ENCODE measurements at regions not wholly inside any gene's neighbourhood (a gene's known extent, or its start where the extent isn't known, plus 50 kb on each side); places are given as distances from the start of the nearest gene placed in this dataset.

GRCh38 chr21:38954588-38955004 lies 148.9 kb downstream of the ETS2 start:
- TF ChIP-seq, protein P1, sequence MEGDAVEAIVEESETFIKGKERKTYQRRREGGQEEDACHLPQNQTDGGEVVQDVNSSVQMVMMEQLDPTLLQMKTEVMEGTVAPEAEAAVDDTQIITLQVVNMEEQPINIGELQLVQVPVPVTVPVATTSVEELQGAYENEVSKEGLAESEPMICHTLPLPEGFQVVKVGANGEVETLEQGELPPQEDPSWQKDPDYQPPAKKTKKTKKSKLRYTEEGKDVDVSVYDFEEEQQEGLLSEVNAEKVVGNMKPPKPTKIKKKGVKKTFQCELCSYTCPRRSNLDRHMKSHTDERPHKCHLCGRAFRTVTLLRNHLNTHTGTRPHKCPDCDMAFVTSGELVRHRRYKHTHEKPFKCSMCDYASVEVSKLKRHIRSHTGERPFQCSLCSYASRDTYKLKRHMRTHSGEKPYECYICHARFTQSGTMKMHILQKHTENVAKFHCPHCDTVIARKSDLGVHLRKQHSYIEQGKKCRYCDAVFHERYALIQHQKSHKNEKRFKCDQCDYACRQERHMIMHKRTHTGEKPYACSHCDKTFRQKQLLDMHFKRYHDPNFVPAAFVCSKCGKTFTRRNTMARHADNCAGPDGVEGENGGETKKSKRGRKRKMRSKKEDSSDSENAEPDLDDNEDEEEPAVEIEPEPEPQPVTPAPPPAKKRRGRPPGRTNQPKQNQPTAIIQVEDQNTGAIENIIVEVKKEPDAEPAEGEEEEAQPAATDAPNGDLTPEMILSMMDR (IDR thresholded peaks at IDR 0.05): no peak

DNA sequence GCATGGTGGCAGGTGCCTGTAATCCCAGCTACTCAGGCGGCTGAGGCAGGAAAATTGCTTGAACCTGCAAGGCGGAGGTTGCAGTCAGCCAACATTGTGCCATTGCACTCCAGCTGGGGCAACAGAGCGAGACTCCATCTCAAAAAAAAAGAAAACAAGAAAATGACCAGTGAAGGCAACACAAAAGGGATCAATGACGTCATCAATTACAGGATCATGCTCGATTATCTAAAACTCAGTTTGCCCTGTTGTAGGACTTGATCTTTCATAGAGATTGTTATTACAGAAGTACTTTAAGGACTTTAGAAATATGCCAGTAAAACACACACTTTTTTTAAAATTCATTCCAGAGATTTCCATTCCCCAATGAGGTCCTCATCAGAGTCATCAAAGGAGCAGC lies 147.8 kb downstream of the ETS2 start:
- intact Hi-C loops (cut with DNase I; ENCODE audit: low total_unique reads): no loop called here

More at GRCh38 chr21:38954588-38955004, 148.9 kb downstream of the ETS2 start:
- Histone ChIP-seq H3K36me3 (no peaks in the 10 kb centered on the region), H3K4me1 (peaks cover 0 to 14% (median 2%) of the 10 kb centered on the region in 4 donors), H3K9me3 (no peaks in the 10 kb centered on the region), H3K27ac (no peak overlapping the region), H3K4me3 (no peak overlapping the region), H3K27me3 (no peaks in the 10 kb centered on the region)
- DNase-seq: no peak
- intact Hi-C loops (cut with DNase I; ENCODE audit: low total_unique reads): no loop called here

DNA sequence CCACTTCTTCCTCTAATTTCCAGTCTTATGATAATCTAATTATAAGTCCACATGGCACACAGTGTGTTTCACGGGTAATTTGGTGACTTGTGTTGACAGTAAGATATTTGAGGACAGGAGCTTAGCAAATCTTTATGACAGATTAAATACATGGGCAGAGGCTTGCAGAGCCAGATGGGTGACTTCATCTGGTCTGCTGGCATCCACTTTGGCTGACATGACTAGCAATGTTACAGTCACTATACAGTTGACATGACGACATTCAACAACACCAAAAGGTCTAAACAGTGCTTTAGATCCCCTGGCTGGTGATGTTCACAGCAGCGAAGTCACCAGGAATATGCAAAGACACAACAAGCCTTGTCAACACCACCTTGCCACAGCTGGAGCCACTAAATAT lies 147.2 kb downstream of the ETS2 start:
- intact Hi-C loops (cut with DNase I; ENCODE audit: low total_unique reads): no loop called here
- H3K36me3 ChIP-seq: no peaks in the 10 kb centered on the region
- H3K27me3 ChIP-seq: no peaks in the 10 kb centered on the region
- TF ChIP-seq, protein P1 (IDR thresholded peaks at IDR 0.05): no peak
- DNase-seq: no peak
- H3K9me3 ChIP-seq: no peaks in the 10 kb centered on the region
- H3K4me3 ChIP-seq: no peak overlapping the region
- H3K4me1 ChIP-seq: no peaks in the 10 kb centered on the region
- no peak overlapping the region for H3K27ac ChIP-seq

More for the DNA sequence above, 147.8 kb downstream of the ETS2 start:
- no peak for DNase-seq
- TF ChIP-seq, protein P1 (IDR thresholded peaks at IDR 0.05): no peak
- Histone ChIP-seq H3K4me3 (no peak overlapping the region), H3K27me3 (no peaks in the 10 kb centered on the region), H3K4me1 (peaks cover 0 to 3% (median 0%) of the 10 kb centered on the region in 4 donors), H3K27ac (no peak overlapping the region), H3K36me3 (no peaks in the 10 kb centered on the region), H3K9me3 (no peaks in the 10 kb centered on the region)

DNA sequence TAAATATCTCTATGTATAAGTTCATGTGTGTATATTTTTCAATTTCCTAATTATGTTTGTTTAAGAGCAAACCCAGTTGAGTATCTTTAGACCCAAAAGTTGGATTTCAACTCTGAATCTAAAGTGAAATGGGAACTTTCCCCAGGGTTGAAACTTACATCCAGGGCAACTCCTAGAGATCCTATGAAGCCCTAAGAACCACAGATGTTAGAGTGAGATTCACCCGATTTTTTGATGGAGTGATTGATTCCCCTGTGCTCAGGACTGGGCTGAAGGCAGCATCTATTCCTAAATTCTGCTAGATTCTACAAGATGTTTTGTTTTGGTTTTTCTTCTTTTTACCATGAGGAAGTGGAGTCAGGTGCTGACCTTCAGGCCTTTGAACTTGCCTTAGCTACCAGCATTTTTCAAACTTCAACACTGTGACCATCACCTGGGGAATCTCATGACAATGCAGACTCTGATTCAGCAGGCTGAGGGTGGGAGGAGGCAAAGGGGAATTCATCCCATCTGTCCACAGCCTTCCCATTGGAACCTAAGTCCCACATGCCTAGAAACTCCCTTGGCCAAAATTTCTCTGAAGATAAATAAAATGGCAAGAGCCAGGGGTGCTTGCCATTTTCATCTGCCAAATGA lies 145.5 kb downstream of the ETS2 start:
- no peak overlapping the region for H3K27ac ChIP-seq
- TF ChIP-seq, protein P1 (IDR thresholded peaks at IDR 0.05): no peak
- no peaks in the 10 kb centered on the region for H3K4me1 ChIP-seq
- H3K9me3 ChIP-seq: no peaks in the 10 kb centered on the region
- intact Hi-C loops (cut with DNase I; ENCODE audit: low total_unique reads): no loop called here
- no peaks in the 10 kb centered on the region for H3K27me3 ChIP-seq
- no peak for DNase-seq
- no peak overlapping the region for H3K4me3 ChIP-seq
- H3K36me3 ChIP-seq: no peaks in the 10 kb centered on the region

DNA sequence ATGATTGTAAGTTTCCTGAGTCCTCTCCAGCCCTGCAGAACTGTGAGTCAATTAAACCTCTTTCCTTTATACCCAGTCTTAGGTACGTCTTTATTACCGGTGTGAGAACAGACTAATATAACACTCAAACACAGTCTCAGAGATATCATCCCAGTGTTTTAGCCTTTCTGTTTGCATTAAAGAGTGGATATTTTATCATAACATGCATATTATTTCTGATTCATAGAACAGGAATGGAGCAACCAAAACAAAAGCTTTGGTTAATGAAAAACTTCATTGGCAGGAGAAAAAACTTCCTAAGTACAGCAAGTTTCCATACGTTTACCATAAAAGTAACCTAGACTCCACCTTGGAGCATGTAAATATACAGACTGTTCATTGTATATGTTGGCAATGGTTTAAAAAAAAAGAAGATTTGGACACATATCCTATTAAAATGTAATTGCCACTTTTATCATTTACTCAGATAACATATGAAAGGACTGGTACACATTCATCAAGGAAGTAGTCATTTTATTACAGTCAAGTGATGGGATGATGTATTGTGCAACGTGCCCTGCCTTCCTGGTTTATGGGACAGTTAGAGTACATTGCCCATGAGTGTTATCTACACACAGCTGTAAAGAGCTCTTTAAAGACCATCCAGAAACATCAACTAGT lies 144.8 kb downstream of the ETS2 start:
- intact Hi-C loops (cut with DNase I; ENCODE audit: low total_unique reads): no loop called here
- H3K4me1 ChIP-seq: no peaks in the 10 kb centered on the region
- TF ChIP-seq, protein P1 (IDR thresholded peaks at IDR 0.05): no peak
- no peaks in the 10 kb centered on the region for H3K9me3 ChIP-seq
- no peak overlapping the region for H3K4me3 ChIP-seq
- no peaks in the 10 kb centered on the region for H3K27me3 ChIP-seq
- H3K27ac ChIP-seq: no peak overlapping the region
- DNase-seq: peak in 1 of 2 donors; percentile 30
- H3K36me3 ChIP-seq: no peaks in the 10 kb centered on the region
